ENCODE measurements at regions not wholly inside any gene's neighbourhood (a gene's known extent, or its start where the extent isn't known, plus 50 kb on each side); places are given as distances from the start of the nearest gene placed in this dataset.

DNA sequence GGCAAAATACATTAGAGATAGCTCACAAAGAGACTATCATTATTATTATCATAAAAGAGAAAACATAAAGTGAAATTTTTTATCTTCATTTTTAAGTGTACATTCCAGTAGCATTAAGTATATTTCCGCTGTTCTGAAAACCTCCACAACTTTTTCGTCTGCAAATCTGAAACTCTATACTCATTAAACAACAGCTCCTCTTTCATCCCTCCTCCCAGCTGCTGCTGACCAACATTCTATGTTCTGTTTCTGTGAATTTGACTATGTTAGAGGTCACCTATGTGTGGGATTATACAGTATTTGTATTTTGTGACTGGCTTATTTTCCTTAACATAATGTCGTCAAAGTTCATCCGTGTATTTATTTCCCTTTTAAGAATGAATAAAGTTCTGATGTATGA is 429.3 kb upstream of the TPK1 start:
- no peak for DNase-seq (ENCODE audit: extremely low spot score)
- POLR2A ChIA-PET: no interaction called here
- CTCF ChIA-PET: no interaction called here
- TF ChIP-seq CTCF (IDR thresholded peaks at IDR 0.05; ENCODE audit: control extremely low read depth, extremely low read depth, low read depth, missing control alignments): no peak

GRCh38 chr7:145263886-145264285 is 428.0 kb upstream of the TPK1 start:
- TF ChIP-seq CTCF (IDR thresholded peaks at IDR 0.05; ENCODE audit: control extremely low read depth, extremely low read depth, low read depth, missing control alignments): no peak
- CTCF ChIA-PET: interaction anchor here (1.1 kb wide), 1 partner anchor 25 kb away, joined by 3 read pairs; no protein-coding TSS in a partner anchor
- DNase-seq (ENCODE audit: extremely low spot score): no peak
- POLR2A ChIA-PET: no interaction called here

- no peak for DNase-seq (ENCODE audit: extremely low spot score)
- no peak for TF ChIP-seq CTCF (IDR thresholded peaks at IDR 0.05; ENCODE audit: control extremely low read depth, extremely low read depth, low read depth, missing control alignments)
- CTCF ChIA-PET: interaction anchor here (1.3 kb wide), 1 partner anchor 11 kb away, joined by 3 read pairs; no protein-coding TSS in a partner anchor
- POLR2A ChIA-PET: no interaction called here
These were observed 416.2 kb upstream of the TPK1 start for GRCh38 chr7:145252031-145252430.

DNA sequence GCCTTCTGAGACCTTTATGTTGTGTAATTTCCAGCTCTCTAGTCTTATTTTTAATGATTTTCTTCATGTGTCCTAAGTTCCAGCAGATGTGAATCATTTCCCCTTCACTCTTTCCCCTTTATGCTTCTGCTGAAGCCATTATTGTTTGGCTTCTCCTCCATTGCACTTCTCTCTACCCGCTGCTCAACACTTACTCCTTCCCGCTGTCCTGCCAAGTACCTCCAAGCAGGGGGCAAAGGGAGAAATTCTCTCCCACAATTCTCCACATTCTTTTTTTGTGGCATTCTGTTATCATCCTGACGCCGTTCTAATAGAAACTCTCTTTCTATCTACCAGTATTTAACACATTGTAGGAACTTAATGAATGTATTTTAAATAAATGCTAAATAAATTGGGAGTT is 388.9 kb upstream of the TPK1 start:
- TF ChIP-seq CTCF (IDR thresholded peaks at IDR 0.05; ENCODE audit: control extremely low read depth, extremely low read depth, low read depth, missing control alignments): no peak
- no peak for DNase-seq (ENCODE audit: extremely low spot score)
- CTCF ChIA-PET: no interaction called here
- POLR2A ChIA-PET: no interaction called here

- DNase-seq (ENCODE audit: extremely low spot score): no peak
- ChIA-PET CTCF (no interaction called here), POLR2A (no interaction called here)
- no peak for TF ChIP-seq CTCF (IDR thresholded peaks at IDR 0.05; ENCODE audit: control extremely low read depth, extremely low read depth, low read depth, missing control alignments)
These were observed 383.6 kb upstream of the TPK1 start for GRCh38 chr7:145219461-145219860.

DNA sequence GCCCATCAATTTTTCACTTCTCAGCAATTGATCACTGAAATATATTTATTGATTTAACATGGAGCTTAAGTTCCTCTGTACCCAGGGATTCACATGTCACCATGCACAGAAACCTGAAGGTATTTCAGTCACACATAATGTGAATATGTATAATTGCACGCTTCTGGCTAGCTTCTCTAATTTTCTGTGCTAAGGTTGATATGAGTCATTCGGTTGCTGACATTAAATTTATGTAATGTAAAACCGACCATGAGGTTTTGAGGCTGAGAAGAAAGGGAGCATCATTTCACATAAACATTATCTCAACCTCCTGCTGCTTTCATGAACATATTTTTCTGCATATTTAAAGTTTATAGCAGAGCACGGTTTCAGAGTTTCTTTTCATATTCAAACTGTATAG is 381.0 kb upstream of the TPK1 start:
- CTCF ChIA-PET: interaction anchor here (0.7 to 3.5 kb wide), 2 partner anchors 12 to 14 kb away, joined by 3 to 16 read pairs; no protein-coding TSS in a partner anchor
- no peak for DNase-seq (ENCODE audit: extremely low spot score)
- no peak for TF ChIP-seq CTCF (IDR thresholded peaks at IDR 0.05; ENCODE audit: control extremely low read depth, extremely low read depth, low read depth, missing control alignments)
- POLR2A ChIA-PET: no interaction called here

DNA sequence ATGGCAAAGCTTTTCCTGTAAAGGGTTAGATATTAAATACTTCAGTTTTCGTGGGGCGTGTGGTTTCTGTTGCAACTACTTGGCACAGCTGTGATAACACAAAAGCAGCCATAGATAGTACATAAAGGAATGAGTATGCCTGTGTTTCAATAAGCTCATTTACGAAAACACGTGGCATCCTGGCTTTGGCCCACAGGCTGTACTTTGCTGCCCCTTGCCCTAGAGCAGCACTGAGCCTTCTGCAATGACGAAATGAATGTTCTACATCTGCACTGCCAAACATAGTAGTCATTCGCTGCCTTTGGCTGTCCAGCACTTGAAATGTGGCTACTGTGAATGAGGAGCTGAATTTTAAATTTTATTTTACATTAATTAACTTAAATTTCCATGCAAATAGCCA is 376.2 kb upstream of the TPK1 start:
- no peak for DNase-seq (ENCODE audit: extremely low spot score)
- TF ChIP-seq CTCF (IDR thresholded peaks at IDR 0.05; ENCODE audit: control extremely low read depth, extremely low read depth, low read depth, missing control alignments): no peak
- CTCF ChIA-PET: interaction anchor here (1.2 to 1.8 kb wide), 2 partner anchors 9 to 10 kb away, joined by 3 to 4 read pairs; no protein-coding TSS in a partner anchor
- POLR2A ChIA-PET: no interaction called here

Measured in GM10248 (cell line).